ENCODE measurements at regions not wholly inside any gene's neighbourhood (a gene's known extent, or its start where the extent isn't known, plus 50 kb on each side); places are given as distances from the start of the nearest gene placed in this dataset.

DNA sequence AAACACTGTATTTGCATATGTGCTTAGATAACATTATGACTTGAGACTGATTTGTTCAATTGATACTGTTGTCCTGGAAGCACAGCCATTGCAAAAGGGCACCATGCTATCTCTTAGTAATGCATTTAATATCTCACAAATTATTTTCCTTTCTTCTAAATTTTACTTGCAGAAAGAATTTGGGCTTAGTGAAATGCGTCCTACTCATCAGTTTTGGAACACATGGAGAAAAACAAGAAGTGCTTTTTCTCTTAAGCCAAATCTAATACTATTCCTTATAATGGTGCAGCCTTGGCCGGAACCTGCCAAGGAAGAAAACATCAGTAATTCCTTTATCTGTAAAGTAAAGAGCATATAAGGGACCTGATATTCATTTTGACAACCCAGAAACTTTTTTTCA lies 172.2 kb upstream of the ZNF608 start:
- no peak for TF ChIP-seq EZH2 (IDR thresholded peaks at IDR 0.05; ENCODE audit: borderline replicate concordance, low read depth, low read length, severe bottlenecking)
- TF ChIP-seq POLR2AphosphoS5 (IDR thresholded peaks at IDR 0.05; ENCODE audit: insufficient read depth, low read depth, low read length): no peak
- TF ChIP-seq POLR2A (IDR thresholded peaks at IDR 0.05; ENCODE audit: low read depth, low read length): no peak
- no peak for TF ChIP-seq FOS (IDR thresholded peaks at IDR 0.05; ENCODE audit: borderline replicate concordance, insufficient read depth, low read length)
- no peak for TF ChIP-seq MYC (IDR thresholded peaks at IDR 0.05; ENCODE audit: low read depth, low read length)
- no peak for TF ChIP-seq GATA2 (IDR thresholded peaks at IDR 0.05; ENCODE audit: insufficient read depth, insufficient read length, low read depth, low read length)
- TF ChIP-seq JUN (IDR thresholded peaks at IDR 0.05; ENCODE audit: borderline replicate concordance, insufficient read depth, insufficient read length, low read depth): no peak
- TF ChIP-seq, protein P1, sequence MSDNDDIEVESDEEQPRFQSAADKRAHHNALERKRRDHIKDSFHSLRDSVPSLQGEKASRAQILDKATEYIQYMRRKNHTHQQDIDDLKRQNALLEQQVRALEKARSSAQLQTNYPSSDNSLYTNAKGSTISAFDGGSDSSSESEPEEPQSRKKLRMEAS (IDR thresholded peaks at IDR 0.05; ENCODE audit: insufficient read depth, insufficient read length): no peak
- TF ChIP-seq, protein P2, sequence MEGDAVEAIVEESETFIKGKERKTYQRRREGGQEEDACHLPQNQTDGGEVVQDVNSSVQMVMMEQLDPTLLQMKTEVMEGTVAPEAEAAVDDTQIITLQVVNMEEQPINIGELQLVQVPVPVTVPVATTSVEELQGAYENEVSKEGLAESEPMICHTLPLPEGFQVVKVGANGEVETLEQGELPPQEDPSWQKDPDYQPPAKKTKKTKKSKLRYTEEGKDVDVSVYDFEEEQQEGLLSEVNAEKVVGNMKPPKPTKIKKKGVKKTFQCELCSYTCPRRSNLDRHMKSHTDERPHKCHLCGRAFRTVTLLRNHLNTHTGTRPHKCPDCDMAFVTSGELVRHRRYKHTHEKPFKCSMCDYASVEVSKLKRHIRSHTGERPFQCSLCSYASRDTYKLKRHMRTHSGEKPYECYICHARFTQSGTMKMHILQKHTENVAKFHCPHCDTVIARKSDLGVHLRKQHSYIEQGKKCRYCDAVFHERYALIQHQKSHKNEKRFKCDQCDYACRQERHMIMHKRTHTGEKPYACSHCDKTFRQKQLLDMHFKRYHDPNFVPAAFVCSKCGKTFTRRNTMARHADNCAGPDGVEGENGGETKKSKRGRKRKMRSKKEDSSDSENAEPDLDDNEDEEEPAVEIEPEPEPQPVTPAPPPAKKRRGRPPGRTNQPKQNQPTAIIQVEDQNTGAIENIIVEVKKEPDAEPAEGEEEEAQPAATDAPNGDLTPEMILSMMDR (IDR thresholded peaks at IDR 0.05; ENCODE audit: extremely low read depth in 1 of 2, insufficient read depth in 1 of 2, low read depth in 1 of 2, low read length in 2 of 2): no peak
- Histone ChIP-seq H4K20me1 (replicated peaks; ENCODE audit: control insufficient read depth, extremely low read depth, insufficient read depth, low read length) (no peaks in the 10 kb centered on the region), H3K79me2 (ENCODE audit: control insufficient read depth, insufficient read depth, low read length) (no peaks in the 10 kb centered on the region), H3K9me3 (replicated peaks; ENCODE audit: control insufficient read depth, insufficient read depth, low read length) (no peaks in the 10 kb centered on the region), H2AFZ (ENCODE audit: low read depth, low read length) (no peak overlapping the region), H3K4me3 (replicated peaks in 1 of 3; ENCODE audit: insufficient read depth in 1 of 3, low read depth in 1 of 3, low read length in 3 of 3) (no peak overlapping the region), H3K27me3 (ENCODE audit: control insufficient read depth in 2 of 2, insufficient read depth in 2 of 2, low read length in 2 of 2) (no peaks in the 10 kb centered on the region), H3K27ac (ENCODE audit: insufficient read depth, low read depth, low read length) (no peak overlapping the region), H3K4me2 (ENCODE audit: insufficient read depth, low read length) (no peak overlapping the region), H3K9ac (replicated peaks; ENCODE audit: extremely low read depth, insufficient read depth, low read length) (no peak overlapping the region), H3K9me1 (replicated peaks; ENCODE audit: control insufficient read depth, extremely low read depth, insufficient read depth, low read length) (no peaks in the 10 kb centered on the region), H3K36me3 (ENCODE audit: control insufficient read depth in 2 of 2, extremely low read depth in 1 of 2, insufficient read depth in 2 of 2, low read length in 2 of 2) (no peaks in the 10 kb centered on the region), H3K4me1 (ENCODE audit: control insufficient read depth, extremely low read depth, insufficient read depth, low read length) (no peaks in the 10 kb centered on the region)
- ChIA-PET CTCF (no interaction called here), POLR2A (no interaction called here)
- intact Hi-C loops (cut with micrococcal nuclease): no loop called here
- DNase-seq (ENCODE audit: low read depth, low spot score) (no peak), FAIRE-seq (no peak)
- BruUV-seq (replicated peaks): no TSS peak
- dilution Hi-C loops (cut with MboI; ENCODE audit: extremely low pct_ligation_motif_present, low sequenced_read_pairs): no loop called here

Data from endothelial cell of umbilical vein (primary cell).